Stimulated activated CD4-positive, alpha-beta T cell treated with anti-CD3 and anti-CD28 coated beads, Interleukin-1b, Interleukin-23, amount 100 ng/mL, for 4 hours (primary cell): ENCODE measurements at regions not wholly inside any gene's neighbourhood (a gene's known extent, or its start where the extent isn't known, plus 50 kb on each side); places are given as distances from the start of the nearest gene placed in this dataset.
"Not testable (repeated sequence)": the region's sequence is repeated elsewhere in the genome, so short reads cannot be mapped to it uniquely, and the experiment has no call there.

ENCODE experiments used
- DNase-seq, 2 donors: peaks; one replicate each; pipeline ENCODE4 v3.0.0-alpha.2; 2020; ENCODE audit warnings: low read depth in 2 of 2

- no peak for DNase-seq
These were observed 57.5 kb upstream of the PLPPR5 start for GRCh38 chr1:99062192-99062591.

GRCh38 chr1:99069146-99069545 lies 64.5 kb upstream of the PLPPR5 start:
- DNase-seq = no peak

GRCh38 chr1:99078529-99078928 lies 73.9 kb upstream of the PLPPR5 start:
- DNase-seq = not testable (repeated sequence)

DNA sequence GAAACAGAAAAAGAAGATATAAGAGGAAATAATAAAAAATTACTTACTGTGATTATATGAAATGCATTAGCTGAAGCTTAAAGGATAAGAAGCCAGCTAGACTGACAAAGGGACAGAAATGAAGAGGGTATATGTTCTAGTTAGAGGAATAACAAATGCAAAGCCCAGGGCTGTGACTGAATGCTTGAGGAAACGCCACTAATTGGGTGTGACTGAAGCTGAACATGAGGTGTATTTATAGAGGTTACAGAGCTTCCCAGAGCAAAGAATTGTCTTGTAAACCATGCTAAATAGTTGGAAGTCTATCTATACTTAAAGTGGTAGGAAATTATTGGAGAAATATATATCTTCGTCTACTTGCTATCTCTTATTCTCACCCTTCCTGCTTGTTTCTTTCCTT lies 77.7 kb upstream of the PLPPR5 start:
- DNase-seq = no peak

DNA sequence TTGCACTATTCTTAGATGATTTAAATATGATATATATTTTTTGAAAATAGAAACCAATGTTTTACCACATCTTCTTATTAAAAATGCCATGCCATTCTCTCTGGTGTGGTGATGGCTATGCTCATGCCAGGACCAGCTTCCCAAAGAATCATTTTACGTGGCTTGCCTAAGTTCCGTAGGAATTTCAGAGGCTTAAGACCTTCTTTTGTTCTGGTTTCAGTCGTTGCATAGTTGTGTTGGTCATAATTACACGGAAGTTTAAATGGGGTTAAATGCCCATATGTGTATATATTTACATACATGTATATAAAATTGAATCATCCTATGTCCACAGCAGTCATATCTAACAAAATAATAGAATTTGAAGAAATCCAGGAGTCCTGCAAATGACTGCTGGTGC lies 78.7 kb upstream of the PLPPR5 start:
- no peak for DNase-seq

DNA sequence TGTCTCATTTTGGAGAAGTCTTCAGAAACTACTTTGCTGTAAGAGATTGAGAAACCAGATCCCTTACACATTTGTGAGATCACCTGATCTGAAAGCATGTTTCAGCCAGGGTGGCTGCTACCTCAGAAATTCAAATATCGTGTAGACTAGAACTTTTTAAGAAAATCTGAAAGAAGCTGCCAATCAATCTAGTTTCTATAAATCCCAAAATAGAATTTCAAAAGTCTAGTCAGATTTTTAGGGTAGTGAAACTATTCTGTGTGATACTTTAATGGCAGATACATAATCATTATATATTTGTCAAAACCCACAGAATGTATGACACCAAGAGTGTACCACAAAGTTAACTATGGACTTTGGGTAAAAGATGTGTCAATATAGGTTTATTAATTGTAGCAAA lies 79.9 kb upstream of the PLPPR5 start:
- DNase-seq = no peak

DNA sequence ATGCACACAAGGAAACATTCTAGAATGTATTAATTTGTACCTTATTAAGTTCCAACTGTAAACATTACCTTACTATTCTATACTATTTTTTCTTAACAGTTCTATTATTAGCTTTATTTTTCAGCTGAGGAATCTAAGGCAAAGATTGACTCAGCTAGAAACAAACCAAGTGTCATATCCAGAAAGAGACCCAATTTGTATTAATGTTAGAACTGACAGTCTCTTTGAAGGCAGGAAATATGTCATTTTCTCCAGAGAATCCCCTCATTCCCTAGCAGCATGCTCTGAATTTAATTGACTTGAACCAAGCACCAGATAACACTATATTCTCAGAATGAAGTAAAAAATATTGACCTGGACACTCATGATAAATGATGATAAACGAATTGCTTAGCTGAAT lies 81.4 kb upstream of the PLPPR5 start:
- DNase-seq = no peak

DNA sequence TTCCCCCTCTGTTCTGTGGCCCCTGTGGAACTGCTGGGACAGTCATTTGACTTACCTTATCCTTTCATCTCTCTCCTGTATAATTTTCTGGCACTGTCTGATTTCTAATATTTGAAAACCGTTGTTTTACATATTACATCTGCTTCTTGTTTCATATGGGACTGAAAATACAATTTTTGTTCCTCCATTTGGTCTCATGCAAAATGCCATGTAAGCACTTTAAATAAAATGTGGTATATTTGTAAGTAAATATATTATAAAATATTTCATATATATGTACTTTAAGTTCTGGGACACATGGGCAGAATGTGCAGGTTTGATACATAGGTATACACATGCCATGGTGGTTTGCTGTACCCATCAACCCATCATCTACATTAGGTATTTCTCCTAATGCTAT lies 93.9 kb upstream of the PLPPR5 start:
- no peak for DNase-seq

DNA sequence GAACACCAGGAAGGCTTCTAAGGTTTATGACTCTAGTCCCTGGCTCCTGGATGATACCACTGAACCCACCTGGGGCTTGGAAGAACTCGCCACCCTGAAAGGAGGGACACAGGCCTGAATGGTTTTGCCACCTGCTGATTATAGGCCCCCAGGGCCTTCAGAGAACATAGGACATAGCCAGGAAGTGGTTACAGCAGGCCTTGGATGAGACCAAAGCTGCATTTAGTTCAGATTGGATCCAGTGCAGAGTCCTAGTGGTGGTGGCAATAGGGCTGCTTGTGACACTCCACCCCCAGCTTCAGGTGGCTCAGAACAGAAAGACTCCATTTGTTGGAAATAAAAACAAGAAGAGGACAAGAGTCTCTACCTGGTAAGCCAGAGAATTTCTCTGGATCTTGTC lies 101.6 kb upstream of the PLPPR5 start:
- DNase-seq = no peak

DNA sequence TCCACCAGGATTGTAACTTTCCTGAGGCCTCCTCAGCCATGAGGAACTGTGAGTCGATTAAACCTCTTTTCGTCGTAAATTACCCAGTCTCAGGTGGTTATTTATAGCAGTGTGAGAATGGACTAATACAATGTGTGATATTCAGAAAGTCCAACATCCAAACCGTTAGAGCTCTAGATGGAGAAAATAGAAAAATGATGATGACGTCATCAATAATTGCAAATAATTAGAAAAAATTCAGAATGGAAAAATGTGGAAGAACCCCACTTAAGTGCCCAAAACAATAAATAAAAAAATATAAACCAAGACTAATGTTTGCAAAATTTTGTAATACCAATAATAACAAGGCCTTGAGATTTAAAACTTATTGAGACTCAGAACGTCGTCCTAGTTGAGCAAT lies 103.0 kb upstream of the PLPPR5 start:
- DNase-seq = no peak

- no peak for DNase-seq
These were observed 105.7 kb upstream of the PLPPR5 start for GRCh38 chr1:99110140-99111041.

DNA sequence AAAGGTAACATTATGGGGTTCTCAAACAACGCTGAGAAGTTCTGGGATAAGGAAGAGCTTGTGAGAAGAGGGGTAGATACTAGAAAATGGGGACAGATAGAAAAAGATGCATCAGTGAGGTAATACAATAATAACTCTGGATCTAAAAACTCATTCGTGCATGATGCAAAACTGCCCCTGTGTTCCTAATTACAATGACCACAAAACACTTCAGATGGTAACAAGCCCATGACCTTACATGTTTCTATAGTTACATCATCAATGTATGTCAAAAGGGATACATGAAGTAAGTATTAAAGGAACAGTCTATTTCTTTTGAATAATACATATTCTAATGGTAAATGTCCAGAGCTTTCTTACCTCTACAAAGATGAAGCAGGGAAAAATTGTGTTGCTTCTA lies 110.6 kb upstream of the PLPPR5 start:
- no peak for DNase-seq

GRCh38 chr1:99119188-99119587 lies 114.5 kb upstream of the PLPPR5 start:
- no peak for DNase-seq

- DNase-seq = no peak
These were observed 117.4 kb upstream of the PLPPR5 start for GRCh38 chr1:99122039-99122438.

GRCh38 chr1:99123936-99124335 lies 119.3 kb upstream of the PLPPR5 start:
- DNase-seq = no peak

- DNase-seq = no peak
These were observed 126.9 kb upstream of the PLPPR5 start for GRCh38 chr1:99131546-99131945.

DNA sequence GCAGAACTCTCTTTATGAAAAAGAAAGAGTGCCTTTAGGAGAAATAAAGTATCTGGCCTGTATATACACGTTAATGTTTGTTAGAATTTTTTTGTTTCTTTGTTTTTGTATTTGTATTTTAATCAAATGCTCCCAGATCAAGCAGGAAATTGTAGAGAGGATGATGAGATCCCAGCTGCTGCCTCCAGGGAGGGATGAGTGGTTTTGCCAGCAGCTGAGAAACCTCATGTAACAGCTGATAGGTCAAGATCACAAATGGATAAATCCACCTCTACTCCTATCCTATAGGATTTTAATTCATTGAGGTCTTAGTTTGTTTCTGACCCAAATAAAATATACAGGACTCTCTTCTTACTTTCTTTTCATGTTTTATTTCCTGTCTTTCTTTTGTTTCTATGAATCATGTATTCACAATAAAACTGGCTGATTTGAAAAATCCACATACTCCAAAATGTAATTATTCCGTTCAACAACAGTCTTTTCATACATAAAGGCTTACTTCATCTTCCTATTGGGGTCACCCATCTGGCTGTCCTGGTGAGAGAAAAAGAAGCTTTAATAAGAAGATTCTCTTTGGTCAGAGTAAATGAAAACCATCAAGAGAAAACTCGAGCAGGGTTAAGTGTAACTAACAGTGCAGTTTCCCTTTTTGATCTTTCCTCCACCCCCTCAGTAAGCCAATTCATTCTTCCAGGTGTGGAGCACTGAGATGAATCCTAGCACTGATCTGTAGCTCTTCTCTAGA lies 129.3 kb upstream of the PLPPR5 start:
- DNase-seq = no peak

- no peak for DNase-seq
These were observed 126.6 kb upstream of the PLPPR4 start for GRCh38 chr1:99137554-99138206.

DNA sequence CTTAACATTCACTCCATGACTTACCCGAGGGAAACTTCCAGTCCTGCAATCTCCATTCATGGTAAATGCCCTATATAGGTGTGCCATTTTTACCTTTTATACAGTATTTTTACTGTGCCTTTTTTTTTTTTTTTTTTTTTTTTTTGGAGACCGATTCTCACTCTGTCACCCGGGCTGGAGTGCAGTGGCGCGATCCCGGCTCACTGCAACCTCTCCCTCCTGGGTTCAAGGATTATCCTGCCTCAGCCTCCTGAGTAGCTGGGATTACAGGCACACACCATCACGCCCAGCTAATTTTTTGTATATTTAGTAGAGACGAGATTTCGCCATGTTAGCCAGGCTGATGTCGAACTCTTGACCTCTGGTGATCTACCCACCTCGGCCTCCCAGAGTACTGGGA lies 124.4 kb upstream of the PLPPR4 start:
- DNase-seq = no peak

DNA sequence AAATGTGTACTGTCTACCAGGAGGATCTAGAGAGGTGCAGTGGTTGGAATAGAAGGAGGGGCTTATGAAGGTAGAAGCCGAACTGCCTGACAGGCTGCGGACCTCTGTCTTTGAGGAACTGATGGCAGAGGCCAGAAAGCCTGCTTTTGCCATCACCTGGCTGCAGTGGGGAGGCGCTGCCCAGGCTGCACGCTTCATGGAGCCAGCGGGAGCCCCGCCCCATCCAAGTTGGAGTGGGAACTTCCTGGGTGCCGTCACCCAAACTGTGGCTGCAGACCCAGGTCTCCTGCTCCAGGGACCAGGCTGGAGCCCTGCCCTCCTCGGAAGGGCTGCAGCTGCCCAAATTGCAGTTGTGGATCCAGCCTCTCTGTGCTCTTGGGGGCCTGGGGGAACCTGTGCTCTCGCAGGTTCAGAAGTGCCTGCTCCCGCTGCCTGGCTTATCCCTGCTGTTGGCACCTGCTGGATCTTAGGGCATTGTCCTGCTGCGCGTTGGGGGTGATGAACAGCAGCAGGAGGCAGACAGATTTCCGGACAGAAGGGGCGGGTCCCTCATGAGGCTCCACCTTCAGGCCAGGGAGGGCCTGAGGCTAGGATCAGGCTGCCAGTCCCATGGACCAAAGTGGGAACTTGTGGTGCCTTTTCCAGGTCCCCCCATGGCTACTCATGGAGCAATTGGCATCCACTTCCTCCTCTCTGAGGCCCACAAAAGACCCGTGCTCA lies 118.0 kb upstream of the PLPPR4 start:
- DNase-seq = no peak

DNA sequence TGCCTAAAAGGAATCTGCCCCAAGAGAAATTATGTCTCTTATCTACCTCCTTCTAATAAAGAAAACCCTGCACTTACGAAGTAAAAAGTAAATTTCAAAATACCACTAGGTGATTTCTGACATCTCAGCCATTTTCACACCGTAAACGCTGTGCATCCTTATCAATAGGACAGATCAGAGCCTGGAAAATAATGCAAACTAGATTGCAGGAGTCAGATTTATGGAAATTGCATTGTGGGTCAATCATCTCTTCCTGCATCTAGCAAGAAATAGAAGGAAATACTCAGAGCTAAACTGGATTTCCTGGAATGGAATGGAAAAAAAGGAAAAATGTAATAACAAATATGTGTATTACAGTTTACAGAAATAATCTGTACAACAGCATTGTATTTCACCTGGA lies 114.3 kb upstream of the PLPPR4 start:
- no peak for DNase-seq

DNA sequence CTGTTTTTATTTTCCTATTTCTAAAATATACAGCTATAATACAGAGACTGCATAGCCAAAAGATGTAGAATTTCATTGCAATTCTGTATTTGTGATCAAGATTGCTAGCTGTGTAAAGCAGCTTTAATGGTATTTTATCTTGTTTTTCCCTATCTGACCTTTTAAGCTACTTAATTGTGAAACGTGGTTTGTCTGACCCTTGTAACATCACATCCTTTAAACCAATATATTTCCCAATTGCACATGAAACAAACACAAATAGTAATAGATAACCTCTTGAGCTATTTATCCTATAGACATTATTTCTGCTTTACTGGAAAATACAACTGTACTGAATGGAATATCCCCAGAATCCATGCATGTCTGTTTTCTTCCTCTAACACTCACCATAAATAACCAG lies 112.2 kb upstream of the PLPPR4 start:
- DNase-seq = no peak
